Thyroid gland (tissue), 4 donors: ENCODE measurements at regions not wholly inside any gene's neighbourhood (a gene's known extent, or its start where the extent isn't known, plus 50 kb on each side); places are given as distances from the start of the nearest gene placed in this dataset.

Experiments used
- DNase-seq, 2 donors: peaks; one replicate each; pipeline ENCODE4 v3.0.0-alpha.2; 2019
- H3K27ac ChIP-seq, 3 donors: fragments of 200-600 bp; sonication (generic); 1 replicate in 2 of 3; 2 replicates in 1 of 3; pipeline ENCODE4 v1.5.1; 2016 to 2019; ENCODE audit warnings: mild to moderate bottlenecking in 1 of 3, moderate library complexity in 1 of 3
- H3K27me3 ChIP-seq: fragments of 200-600 bp; sonication (generic); one replicate; pipeline ENCODE4 v1.5.1; 2019
- H3K36me3 ChIP-seq, 2 donors: fragments of 200-600 bp; sonication (generic); one replicate each; pipeline ENCODE4 v1.5.1; 2016 to 2019
- H3K4me1 ChIP-seq, 2 donors: fragments of 200-600 bp; sonication (generic); one replicate each; pipeline ENCODE4 v1.5.1; 2017 to 2019
- H3K4me3 ChIP-seq, 3 donors: fragments of 200-600 bp; sonication (generic); replicated peaks in 1 of 3; 1 replicate in 2 of 3; 2 replicates in 1 of 3; pipeline ENCODE4 v1.5.1; 2016; ENCODE audit warnings: mild to moderate bottlenecking in 1 of 3
- H3K9me3 ChIP-seq: fragments of 200-600 bp; sonication (generic); one replicate; pipeline ENCODE4 v1.5.1; 2017
- CTCF ChIP-seq, 6 experiments: fragments of 200-600 bp in 3 of 6; fragments of 450-650 bp in 3 of 6; sonication (generic) in 3 of 6; IDR thresholded peaks; one replicate each; pipeline ENCODE4 v1.5.1; 2016 to 2019; ENCODE audit warnings: antibody characterized with exemption in 6 of 6, mild to moderate bottlenecking in 2 of 6, inconsistent platforms in 1 of 6, moderate library complexity in 1 of 6
- POLR2A ChIP-seq, 2 donors: fragments of 450-650 bp; IDR thresholded peaks; one replicate each; pipeline ENCODE4 v1.6.1; 2017; ENCODE audit warnings: antibody characterized with exemption in 2 of 2, mild to moderate bottlenecking in 2 of 2, moderate library complexity in 1 of 2
- WGBS, 2 donors: methylation state at CpG; one replicate each; pipeline ENCODE4 v1.1.5; 2017; 5-methylcytosine and 5-hydroxymethylcytosine counted together
- intact Hi-C: fragments of 100-400 bp; cut with DNase I; formaldehyde crosslinking; loops from one replicate; pipeline ENCODE4 v1.15.1; 2023

- no peak for DNase-seq
- intact Hi-C loops: no loop called here
- Histone ChIP-seq H3K27me3 (no peaks in the 10 kb centered on the region), H3K9me3 (no peaks in the 10 kb centered on the region), H3K4me1 (no peaks in the 10 kb centered on the region), H3K36me3 (no peaks in the 10 kb centered on the region), H3K4me3 (no peak overlapping the region), H3K27ac (no peak overlapping the region)
- WGBS, 2 donors: 26 to 42% methylated on average over 7 of the region's 7 CpGs
- no peak for TF ChIP-seq POLR2A (IDR thresholded peaks at IDR 0.05)
- no peak for TF ChIP-seq CTCF (IDR thresholded peaks at IDR 0.05)
Observed at GRCh38 chr16:6216836-6217235, 1115.8 kb upstream of the RBFOX1 start.

GRCh38 chr16:6211644-6212043 lies 1114.0 kb upstream of the EEF2KMT start:
- Histone ChIP-seq H3K36me3 (no peaks in the 10 kb centered on the region), H3K27me3 (no peaks in the 10 kb centered on the region), H3K4me3 (no peak overlapping the region), H3K27ac (no peak overlapping the region), H3K9me3 (no peaks in the 10 kb centered on the region), H3K4me1 (no peaks in the 10 kb centered on the region)
- no peak for DNase-seq
- WGBS, 2 donors: 89 to 91% methylated on average over 2 of the region's 2 CpGs
- TF ChIP-seq POLR2A (IDR thresholded peaks at IDR 0.05) (no peak), CTCF (IDR thresholded peaks at IDR 0.05) (no peak)
- intact Hi-C loops: no loop called here

- no peaks in the 10 kb centered on the region for H3K9me3 ChIP-seq
- H3K4me3 ChIP-seq: no peak overlapping the region
- H3K36me3 ChIP-seq: no peaks in the 10 kb centered on the region
- intact Hi-C loops: no loop called here
- H3K27ac ChIP-seq: no peak overlapping the region
- no peaks in the 10 kb centered on the region for H3K4me1 ChIP-seq
- TF ChIP-seq POLR2A (IDR thresholded peaks at IDR 0.05) (no peak), CTCF (IDR thresholded peaks at IDR 0.05) (no peak)
- no peak for DNase-seq
- H3K27me3 ChIP-seq: no peaks in the 10 kb centered on the region
- 61 to 73% methylated on average over 6 of the region's 6 CpGs for WGBS, 2 donors
Observed at GRCh38 chr16:6209355-6209930, 1111.8 kb upstream of the EEF2KMT start.

- H3K4me3 ChIP-seq: no peak overlapping the region
- H3K36me3 ChIP-seq: no peaks in the 10 kb centered on the region
- TF ChIP-seq POLR2A (IDR thresholded peaks at IDR 0.05) (no peak), CTCF (IDR thresholded peaks at IDR 0.05) (no peak)
- no peaks in the 10 kb centered on the region for H3K27me3 ChIP-seq
- no peak for DNase-seq
- H3K27ac ChIP-seq: no peak overlapping the region
- 87 to 93% methylated on average over 3 of the region's 3 CpGs for WGBS, 2 donors
- H3K4me1 ChIP-seq: no peaks in the 10 kb centered on the region
- intact Hi-C loops: no loop called here
- no peaks in the 10 kb centered on the region for H3K9me3 ChIP-seq
Observed at GRCh38 chr16:6207580-6207979, 1110.0 kb upstream of the EEF2KMT start.

GRCh38 chr16:6207124-6207523 lies 1109.5 kb upstream of the EEF2KMT start:
- H3K9me3 ChIP-seq: no peaks in the 10 kb centered on the region
- no peak overlapping the region for H3K27ac ChIP-seq
- no peaks in the 10 kb centered on the region for H3K27me3 ChIP-seq
- H3K36me3 ChIP-seq: no peaks in the 10 kb centered on the region
- H3K4me1 ChIP-seq: no peaks in the 10 kb centered on the region
- DNase-seq: no peak
- intact Hi-C loops: no loop called here
- WGBS, 2 donors: 24 to 32% methylated on average over 3 of the region's 3 CpGs
- TF ChIP-seq POLR2A (IDR thresholded peaks at IDR 0.05) (no peak), CTCF (IDR thresholded peaks at IDR 0.05) (no peak)
- H3K4me3 ChIP-seq: no peak overlapping the region
